NCI-H1105 (cell line): ENCODE measurements at regions not wholly inside any gene's neighbourhood (a gene's known extent, or its start where the extent isn't known, plus 50 kb on each side); places are given as distances from the start of the nearest gene placed in this dataset.

Source experiments
- DNase-seq: peaks from one replicate; lab custom pipeline; 2025; lab: John Stamatoyannopoulos, UW

- no peak for DNase-seq
Measured at GRCh38 chr4:123841447-123842121, 445.0 kb downstream of the SPRY1 start.

- DNase-seq, result no peak
Measured at GRCh38 chr4:123843137-123843536, 446.5 kb downstream of the SPRY1 start.

- DNase-seq, result no peak
Measured at GRCh38 chr4:123844374-123844773, 447.8 kb downstream of the SPRY1 start.

GRCh38 chr4:123846092-123846491, 449.5 kb downstream of the SPRY1 start:
- DNase-seq, result no peak

GRCh38 chr4:123846561-123846960, 450.0 kb downstream of the SPRY1 start:
- DNase-seq, result no peak

- no peak for DNase-seq
Measured at GRCh38 chr4:123848606-123849005, 452.0 kb downstream of the SPRY1 start.

- no peak for DNase-seq
Measured at GRCh38 chr4:123849495-123849894, 452.9 kb downstream of the SPRY1 start.

- no peak for DNase-seq
Measured at GRCh38 chr4:123851521-123851920, 454.9 kb downstream of the SPRY1 start.

GRCh38 chr4:123853651-123854050, 457.1 kb downstream of the SPRY1 start:
- DNase-seq, result no peak

- DNase-seq, result no peak
Measured at GRCh38 chr4:123856689-123857545, 460.3 kb downstream of the SPRY1 start.

GRCh38 chr4:123858465-123858864, 461.9 kb downstream of the SPRY1 start:
- DNase-seq, result no peak

GRCh38 chr4:123862812-123863211, 466.2 kb downstream of the SPRY1 start:
- DNase-seq, result no peak

GRCh38 chr4:123866796-123867195, 470.2 kb downstream of the SPRY1 start:
- no peak for DNase-seq

- no peak for DNase-seq
Measured at GRCh38 chr4:123867910-123868587, 471.5 kb downstream of the SPRY1 start.

GRCh38 chr4:123869286-123870215, 473.0 kb downstream of the SPRY1 start:
- DNase-seq, result no peak

GRCh38 chr4:123870216-123870876, 473.8 kb downstream of the SPRY1 start:
- DNase-seq, result no peak

GRCh38 chr4:123871341-123871740, 474.7 kb downstream of the SPRY1 start:
- DNase-seq, result no peak

GRCh38 chr4:123874063-123874462, 477.5 kb downstream of the SPRY1 start:
- no peak for DNase-seq

GRCh38 chr4:123876143-123876542, 479.5 kb downstream of the SPRY1 start:
- DNase-seq, result no peak

- no peak for DNase-seq
Measured at GRCh38 chr4:123876671-123877101, 480.1 kb downstream of the SPRY1 start.

- no peak for DNase-seq
Measured at GRCh38 chr4:123877551-123877950, 481.0 kb downstream of the SPRY1 start.
